GM12875 (cell line): ENCODE measurements at regions not wholly inside any gene's neighbourhood (a gene's known extent, or its start where the extent isn't known, plus 50 kb on each side); places are given as distances from the start of the nearest gene placed in this dataset.

Source experiments
- H3K4me3 ChIP-seq: one replicate; pipeline ENCODE4 v1.5.1; 2011; ENCODE audit warnings: low read depth, low read length, control low read depth
- TF ChIP-seq, protein P1 (sequence below): IDR thresholded peaks from 2 replicates; pipeline ENCODE4 v1.5.1; 2011; ENCODE audit warnings: low read depth, mild to moderate bottlenecking, control low read depth, inconsistent platforms, low read length, moderate library complexity, borderline replicate concordance; ENCODE audit not compliant: insufficient read depth

DNA sequence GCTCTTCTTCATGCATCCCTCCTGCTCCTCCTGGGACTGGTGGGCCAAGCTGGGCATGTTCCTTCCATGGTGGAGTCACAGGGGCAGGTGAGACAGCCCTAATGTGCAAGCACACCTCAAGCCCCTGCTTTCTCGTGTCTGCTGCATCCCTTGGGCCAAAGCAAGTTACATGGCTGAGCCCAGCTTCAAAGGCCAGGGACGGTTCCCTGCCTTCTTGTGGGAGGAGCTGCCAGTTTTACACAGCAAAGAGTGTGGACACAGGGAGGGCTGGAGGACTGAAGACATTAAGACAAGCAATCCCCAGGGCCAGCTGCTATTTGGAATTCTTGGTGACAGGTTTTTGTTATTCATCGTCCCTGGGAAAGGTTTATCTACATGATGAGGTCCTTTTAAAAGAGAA, 175.2 kb upstream of the CACNA1E start:
- H3K4me3 ChIP-seq: no peak overlapping the region
- TF ChIP-seq, protein P1, sequence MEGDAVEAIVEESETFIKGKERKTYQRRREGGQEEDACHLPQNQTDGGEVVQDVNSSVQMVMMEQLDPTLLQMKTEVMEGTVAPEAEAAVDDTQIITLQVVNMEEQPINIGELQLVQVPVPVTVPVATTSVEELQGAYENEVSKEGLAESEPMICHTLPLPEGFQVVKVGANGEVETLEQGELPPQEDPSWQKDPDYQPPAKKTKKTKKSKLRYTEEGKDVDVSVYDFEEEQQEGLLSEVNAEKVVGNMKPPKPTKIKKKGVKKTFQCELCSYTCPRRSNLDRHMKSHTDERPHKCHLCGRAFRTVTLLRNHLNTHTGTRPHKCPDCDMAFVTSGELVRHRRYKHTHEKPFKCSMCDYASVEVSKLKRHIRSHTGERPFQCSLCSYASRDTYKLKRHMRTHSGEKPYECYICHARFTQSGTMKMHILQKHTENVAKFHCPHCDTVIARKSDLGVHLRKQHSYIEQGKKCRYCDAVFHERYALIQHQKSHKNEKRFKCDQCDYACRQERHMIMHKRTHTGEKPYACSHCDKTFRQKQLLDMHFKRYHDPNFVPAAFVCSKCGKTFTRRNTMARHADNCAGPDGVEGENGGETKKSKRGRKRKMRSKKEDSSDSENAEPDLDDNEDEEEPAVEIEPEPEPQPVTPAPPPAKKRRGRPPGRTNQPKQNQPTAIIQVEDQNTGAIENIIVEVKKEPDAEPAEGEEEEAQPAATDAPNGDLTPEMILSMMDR: no peak

DNA sequence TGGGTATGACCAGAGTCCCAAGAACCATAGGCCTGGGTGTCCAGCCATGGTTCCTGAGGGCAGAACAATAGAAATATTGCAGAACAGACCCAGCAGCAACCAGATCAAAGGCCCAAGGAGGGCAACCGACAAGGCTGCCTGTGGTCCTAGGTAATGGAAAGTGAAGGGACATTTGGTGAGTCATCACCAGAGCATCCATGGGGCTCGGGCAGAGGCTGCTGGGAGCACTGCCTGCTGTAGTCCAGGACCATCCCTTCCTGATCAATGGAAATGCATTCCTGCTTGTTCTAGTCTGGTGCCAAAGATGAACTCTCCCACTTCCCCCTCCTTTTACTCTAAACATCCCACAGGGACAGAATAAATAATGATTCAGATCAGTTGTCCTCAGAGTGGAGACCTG, 172.8 kb upstream of the CACNA1E start:
- TF ChIP-seq, protein P1: no peak
- no peak overlapping the region for H3K4me3 ChIP-seq

DNA sequence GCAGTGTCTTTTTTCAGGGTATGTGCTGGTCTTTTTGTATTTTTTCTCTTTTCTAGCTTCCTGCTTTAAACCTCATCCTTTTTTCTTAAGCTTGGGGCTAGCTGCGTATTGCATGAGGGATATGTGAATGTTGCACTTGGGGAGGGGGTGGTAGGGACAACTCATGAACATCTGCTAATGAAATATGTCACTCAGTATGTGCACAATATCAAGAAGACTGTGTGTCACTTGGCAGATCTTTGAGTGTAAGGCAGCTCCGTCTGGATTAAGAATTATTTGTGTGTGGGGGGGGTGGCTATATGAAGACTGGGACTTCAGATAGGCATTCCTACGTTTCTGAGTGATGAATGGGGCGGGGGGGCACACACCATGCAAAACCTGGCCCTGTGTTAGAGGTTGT, 170.4 kb upstream of the CACNA1E start:
- H3K4me3 ChIP-seq: no peak overlapping the region
- TF ChIP-seq, protein P1: no peak

DNA sequence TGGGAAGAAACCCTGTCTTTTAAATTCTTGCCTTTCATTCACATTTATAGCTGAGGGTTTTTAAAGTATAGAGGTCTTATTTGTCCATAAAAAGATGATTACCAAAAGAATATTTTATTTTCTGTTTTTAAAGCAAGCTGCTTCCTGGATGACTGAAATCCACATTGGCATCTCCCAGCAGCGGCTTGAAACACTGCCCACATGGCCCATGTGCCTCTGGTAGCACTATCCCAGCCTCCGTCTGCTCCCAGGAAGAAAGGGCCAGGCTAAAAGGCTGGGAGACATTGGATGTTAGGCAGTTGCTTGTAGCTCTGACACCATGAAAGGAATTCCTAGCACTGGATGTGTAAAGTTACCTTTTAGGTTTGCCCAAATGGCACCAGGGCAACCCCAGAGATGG, 169.9 kb upstream of the CACNA1E start:
- TF ChIP-seq, protein P1: no peak
- no peak overlapping the region for H3K4me3 ChIP-seq

DNA sequence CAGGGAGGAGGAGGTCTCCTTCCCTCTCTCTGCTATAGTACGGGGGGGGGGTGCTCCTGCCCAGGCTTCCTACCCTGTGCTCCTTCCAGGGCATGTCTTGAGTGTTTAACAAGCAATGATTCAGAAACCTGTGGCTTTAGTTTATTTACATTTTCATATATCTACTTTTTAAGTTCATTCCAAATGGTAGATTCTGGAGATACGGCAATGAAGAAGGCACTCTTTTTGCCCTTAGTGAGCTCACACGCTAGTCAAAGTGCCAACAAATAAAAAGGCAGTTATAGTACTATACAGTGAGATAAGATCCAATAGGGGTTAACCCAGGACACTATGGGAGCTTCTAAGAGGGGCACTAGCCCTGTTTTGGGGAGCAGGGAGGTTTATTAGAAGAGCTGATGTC, 169.3 kb upstream of the CACNA1E start:
- no peak overlapping the region for H3K4me3 ChIP-seq
- TF ChIP-seq, protein P1: no peak

DNA sequence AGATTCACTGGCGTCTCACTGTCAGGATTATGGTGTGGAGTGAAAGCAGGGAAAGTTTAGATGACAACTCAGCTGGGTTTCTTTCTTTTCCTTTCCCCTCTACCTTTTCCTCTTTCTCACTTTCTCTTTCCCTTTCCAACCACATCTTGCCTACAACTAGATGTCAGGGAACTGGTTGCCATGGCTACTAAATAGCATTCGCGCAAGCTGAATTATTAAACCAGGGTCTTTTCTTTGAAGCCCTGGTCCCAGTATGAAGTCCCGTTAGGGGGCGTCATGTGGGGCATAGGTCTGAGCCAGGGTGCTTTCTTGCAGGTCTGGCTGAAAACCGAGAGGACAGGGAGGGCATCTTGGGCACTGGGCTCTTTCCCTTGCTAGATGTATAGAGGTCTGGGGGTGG, 168.4 kb upstream of the CACNA1E start:
- no peak overlapping the region for H3K4me3 ChIP-seq
- TF ChIP-seq, protein P1: no peak

DNA sequence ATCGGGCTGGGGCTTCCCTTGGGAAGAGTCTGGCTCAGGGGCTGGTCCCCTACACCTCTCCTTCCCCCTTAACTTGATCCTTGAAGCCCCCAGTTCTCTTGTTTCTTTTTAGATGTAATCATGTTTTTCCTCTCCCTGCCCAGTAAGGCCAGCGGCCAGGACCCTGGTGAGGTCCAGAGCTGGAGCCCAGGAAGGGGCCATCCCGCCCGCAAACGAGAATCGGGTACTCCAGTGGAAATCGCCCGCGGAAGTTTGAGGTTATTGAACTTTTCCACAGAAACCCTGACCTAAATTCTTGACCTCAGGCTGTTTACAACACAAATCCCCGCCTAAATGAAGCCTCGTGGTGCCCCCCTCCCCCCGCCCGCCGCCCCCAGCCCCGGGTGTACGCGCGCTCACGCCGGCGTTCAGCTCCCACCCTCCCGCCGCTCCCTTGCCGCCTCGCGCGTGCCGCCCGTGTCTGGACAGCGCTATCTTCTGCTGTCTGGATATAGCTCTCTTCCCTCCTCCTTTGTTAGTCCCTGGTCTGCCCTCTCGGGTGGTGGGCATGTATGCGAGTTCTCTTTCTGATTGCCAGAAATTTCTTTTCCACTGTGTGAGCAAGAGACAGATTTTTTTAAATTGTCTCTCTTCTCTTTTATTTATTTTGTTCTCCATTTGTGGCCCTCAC, 165.9 kb upstream of the CACNA1E start:
- no peak overlapping the region for H3K4me3 ChIP-seq
- TF ChIP-seq, protein P1: no peak
